HG03521 (cell line): ENCODE measurements at regions not wholly inside any gene's neighbourhood (a gene's known extent, or its start where the extent isn't known, plus 50 kb on each side); places are given as distances from the start of the nearest gene placed in this dataset.
"Not testable (repeated sequence)": the region's sequence is repeated elsewhere in the genome, so short reads cannot be mapped to it uniquely, and the experiment has no call there.

Experiments used
- ATAC-seq: cut with Tn5 transposase; IDR thresholded peaks from one replicate; pipeline ENCODE4 v1.9.1; 2021; ENCODE audit warnings: mild to moderate bottlenecking, moderate library complexity; ENCODE audit not compliant: unreplicated experiment

DNA sequence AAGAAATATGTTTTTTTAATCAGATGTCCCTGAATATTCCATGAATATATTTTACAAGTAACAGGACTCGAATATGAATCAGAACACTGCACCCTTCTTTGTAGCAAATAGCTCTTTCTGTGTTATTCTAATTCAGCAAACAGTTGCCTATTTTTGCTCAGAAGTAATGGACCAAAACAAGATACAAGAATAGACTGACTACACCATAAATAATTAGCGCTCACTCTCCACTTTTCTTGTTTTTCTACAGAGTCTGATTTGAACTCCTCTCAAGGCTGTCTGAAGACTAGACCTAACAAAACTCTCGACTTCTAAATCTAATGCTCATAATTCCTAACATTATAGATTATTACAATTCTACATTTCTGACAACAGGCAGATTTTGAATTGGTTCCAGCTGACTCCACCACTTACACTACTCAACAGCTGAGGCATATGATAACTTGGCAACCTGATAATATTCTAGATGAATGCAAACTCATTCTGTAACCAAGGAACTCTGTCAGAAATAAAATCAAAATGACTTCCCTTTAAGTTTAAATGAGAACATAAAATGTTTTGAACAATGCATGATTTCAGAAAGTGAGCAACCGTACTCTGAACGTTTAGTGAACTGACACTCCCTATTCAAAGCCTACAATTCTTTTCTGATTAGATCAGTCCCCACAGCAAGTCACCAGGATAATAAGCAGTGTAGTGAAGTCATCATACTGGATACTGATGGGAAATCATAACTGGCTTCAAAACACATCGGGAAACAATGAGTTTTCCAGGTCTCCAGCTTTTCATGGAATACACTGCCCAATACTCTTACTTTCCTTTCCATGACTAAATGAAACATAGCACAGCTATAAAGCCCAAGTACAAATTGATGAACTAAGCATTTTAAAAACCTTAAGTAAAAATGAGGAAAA is 114.2 kb upstream of the BEND6 start:
- ATAC-seq: no peak

DNA sequence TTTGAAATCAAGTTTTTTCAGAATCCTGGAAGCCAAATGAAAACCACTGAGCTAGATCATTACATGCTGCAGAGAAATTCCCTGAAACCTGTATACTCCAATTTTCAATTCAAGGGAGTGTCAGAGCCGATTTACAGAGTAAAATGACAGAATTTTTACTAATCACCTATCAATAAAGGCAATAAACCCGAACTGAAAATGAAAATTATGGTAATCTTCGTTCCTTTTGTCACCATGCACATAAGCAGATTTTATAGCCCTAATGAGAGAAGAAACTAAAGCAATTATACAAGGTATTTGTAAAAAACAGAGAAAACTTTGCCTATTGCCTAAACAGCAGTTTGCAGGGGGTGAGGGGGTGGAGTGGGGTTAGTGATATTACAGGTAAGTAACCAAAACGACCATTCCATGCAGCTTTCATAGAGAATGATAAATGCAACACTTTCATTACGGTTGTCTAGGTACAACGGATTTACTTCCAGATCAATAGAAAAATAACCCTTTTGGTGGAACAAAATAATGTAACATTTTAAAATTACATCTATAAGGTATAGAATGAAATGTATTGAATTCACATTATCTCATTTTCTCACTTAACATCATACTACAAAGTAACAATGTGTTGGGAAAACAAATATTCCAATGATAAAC is 115.2 kb upstream of the BEND6 start:
- ATAC-seq: no peak

DNA sequence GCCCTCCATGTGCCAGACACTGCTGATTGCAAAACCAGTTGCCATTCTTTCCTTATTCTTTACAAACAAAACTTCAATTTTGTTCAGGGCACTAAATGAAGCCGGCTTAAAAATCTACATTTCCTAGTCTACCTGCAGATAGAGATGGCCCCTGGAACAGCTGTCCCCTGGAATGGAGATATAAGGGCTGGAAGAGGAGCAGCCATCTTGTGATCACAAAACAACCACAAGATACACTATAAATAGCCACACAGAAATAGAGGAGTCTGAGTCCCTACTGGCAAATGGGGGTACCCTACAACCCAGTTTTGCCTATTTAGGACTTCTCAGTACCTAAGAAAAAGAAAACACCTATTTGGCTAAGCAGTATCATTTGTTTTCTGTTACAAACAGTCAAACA is 115.9 kb upstream of the BEND6 start:
- no peak for ATAC-seq

DNA sequence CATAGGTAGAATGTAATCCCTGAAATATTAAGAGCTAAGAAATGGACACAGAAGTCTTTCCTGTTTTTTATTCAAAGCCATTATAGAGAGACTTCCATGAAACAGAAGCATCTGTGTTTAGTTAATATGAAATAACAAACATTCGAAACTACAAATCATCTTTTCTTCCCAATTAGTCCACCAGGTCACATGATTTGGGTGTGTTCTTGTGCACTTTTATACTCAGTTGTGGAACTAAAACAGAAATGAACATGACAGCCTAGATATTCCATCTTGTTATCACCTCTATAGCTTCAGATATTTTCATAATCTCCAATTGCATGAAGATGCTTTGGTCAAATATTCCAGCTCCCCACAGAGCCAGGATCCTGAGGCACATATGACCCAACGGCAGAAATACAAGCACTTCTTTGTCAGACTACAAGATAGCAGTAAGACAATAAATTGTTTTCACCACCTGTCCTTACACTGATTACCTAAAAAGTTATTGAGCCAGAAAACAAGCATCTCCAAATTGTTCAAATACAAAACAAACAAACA is 116.8 kb upstream of the BEND6 start:
- ATAC-seq: no peak

DNA sequence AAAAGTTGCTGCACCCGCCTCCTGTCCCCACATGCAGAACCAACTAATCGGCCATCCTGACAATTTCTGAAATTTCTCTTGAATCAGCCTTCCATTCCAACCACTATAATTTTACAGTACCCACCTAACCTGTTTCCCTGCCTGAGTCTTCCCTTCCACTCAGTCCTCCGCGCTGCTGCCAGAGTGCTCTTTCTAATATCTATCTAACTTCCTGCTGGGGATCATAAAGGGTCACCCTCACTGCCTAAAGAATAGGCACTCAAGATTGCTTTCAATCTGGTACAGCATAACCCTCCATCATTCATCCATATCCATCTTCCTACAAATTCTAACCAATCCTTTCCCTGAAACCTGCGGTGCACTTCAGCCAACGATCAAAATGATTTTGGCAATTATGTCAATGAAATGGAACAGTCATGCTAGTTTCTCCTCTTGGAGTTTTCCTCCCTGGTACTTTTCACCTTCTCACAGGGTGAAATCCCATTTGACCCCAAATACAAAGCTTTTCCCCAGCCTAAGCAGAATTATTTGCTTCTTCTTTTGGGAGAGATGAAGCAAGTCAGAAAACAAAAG is 117.5 kb upstream of the BEND6 start:
- ATAC-seq: no peak

DNA sequence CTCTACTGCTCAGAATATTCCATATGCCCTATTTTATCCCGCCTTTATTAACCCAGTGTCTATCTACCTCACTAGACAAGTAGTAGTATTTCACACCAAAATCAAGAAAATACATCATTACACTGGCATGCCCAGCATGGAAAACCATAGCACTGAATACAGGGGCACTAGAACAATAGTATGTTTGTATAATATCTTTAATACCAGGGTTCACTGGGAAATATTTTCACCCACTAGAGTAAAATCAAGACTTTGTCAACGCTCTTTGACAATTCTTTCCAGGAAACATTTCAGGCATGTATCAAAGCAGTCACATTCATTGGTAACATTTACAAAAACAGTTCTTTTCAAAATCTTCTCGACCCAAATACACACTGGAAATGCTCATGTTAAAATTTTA is 119.3 kb upstream of the BEND6 start:
- no peak for ATAC-seq

DNA sequence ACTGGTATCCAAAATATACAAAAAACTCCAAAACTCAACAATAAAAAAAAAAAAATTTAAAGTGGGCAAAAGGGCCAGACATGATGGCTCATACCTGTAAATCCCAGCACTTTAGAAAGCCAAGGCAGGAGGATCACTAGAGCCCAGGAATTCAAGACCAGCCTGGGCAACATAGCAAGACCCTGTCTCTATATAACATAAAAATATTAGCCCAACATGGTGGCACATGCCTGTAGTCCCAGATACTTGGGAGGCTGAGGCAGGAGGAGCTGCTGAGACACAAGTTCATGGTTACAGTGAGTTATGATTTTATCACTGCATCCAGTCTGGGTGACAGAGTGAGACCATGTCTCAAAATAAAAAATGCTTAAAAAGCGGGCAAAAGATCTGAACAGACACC is 121.0 kb upstream of the BEND6 start:
- ATAC-seq: no peak

DNA sequence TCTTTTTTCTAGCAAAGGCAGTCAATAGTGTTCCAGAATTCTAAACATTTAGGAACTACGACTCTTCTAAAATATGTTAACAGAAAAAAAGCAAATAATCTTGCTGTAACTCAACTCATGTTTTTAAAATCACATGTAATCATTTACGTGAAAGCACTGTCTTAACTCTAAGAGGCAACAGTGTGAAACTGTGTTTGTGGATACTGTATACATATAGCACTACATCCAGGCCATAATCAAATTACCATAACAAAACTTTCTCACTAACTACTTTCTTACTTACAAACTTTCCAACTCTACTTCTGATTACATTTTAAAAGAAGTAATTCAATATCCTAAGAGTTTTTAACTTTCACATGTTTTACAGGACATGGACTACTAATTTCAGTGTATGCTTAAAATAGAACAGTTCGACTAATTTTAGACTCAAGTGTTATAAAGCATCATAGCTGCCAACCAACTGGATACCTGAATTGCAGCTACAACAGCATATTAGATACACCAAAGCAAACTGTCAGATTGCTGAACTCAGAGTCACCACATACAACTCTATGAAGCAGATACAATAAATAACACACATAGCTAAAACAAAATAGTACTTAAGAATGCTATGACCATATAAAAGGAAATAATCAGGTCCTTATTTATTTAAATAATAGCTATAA is 121.6 kb upstream of the BEND6 start:
- ATAC-seq: no peak

DNA sequence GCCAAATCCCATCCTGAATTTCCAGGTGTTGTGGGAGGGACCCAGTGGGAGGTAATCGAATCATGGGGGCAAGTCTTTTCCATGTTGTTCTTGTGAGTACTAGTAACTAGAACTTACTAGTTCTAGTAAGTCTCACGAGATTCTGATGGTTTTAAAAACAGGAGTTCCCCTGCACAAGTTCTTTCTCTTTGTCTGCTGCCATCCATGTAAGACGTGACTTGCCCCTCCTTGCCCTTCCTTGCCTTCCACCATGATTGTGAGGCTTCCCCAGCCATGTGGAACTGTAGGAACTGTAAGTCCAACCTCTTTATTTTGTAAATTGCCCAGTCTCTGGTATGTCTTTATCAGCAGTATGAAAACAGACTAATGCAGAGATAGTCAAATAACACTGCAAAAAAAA is 122.7 kb upstream of the BEND6 start:
- no peak for ATAC-seq

DNA sequence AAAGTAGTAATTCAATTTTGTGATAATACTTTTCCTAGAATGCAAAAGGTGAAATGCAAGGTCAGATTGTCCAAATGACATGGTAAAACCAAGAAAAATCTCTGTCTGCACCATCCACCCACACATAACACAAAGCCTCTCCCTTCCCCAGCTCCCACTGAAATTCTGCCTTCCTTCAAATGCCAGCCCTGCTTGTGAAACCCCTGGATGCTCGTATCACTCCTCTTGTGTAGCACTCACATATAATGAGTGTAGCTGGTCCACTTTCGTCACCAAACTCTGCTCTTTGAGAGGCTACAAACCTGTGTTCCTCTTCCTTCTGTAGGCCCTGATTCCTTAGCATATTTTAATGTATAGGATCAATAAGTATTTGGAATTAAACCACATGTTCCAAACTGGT is 123.6 kb upstream of the BEND6 start:
- no peak for ATAC-seq

DNA sequence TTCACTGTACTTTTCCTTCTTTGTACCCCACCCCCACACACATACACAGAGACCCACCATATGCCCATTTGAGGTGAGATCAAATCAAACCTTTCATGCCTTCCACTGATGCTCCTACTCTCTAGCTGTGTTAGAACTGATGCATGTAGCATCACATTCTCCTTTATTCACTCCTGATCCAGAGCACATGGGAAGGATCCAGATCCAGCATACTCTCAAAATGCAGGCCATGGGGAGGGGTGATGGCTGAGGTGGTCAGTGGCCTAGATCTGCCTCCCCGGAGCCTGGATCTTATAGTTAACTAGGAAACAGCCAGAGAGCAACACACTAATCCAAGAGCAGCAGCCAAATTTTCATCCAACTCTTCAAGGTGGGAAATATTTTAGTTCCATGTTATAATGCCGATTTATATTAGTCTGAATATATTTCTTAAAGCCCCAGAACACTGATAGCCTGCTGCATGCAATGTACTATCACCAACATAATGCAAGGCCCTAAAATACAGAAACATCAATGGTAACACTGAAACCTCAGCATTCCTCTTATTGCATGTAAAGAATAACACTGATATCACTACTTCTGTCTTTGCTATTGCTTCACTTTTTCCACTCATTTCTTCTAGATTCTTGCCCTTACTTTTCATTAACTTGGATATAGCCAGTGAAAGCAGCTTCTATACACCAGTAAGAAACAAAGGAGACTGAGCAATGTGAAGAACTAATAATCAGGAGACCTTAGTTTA is 126.8 kb upstream of the BEND6 start:
- no peak for ATAC-seq

DNA sequence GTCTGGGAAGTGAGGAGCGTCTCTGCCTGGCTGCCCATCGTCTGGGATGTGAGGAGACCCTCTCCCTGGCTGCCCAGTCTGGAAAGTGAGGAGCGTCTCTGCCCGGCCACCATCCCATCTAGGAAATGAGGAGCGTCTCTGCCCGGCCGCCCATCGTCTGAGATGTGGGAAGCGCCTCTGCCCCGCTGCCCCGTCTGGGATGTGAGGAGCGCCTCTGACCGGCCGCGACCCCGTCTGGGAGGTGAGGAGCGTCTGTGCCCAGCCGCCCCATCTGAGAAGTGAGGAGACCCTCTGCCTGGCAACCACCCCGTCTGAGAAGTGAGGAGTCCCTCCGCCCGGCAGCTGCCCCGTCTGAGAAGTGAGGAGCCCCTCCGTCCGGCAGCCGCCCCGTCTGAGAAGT is 130.5 kb upstream of the BEND6 start:
- ATAC-seq: not testable (repeated sequence)

DNA sequence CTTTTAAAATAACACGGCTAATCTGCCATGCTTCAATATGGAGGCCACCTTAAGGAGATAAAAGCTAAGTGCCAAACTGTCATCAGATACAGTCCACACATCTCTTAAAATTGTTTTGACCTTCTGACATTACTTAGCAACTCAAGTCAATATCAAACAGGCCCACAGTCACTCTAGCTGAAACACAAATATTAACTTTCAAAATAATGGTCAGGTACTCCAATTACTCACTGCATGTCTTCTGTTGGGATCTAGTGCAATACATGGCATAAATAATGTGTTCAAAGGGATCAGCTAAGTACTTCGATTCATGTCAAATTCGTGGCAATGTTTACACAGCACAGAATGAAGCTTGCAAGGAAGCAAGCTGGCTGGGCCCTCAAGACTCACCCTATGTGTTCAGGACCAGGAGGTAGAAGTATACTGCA is 133.9 kb upstream of the BEND6 start:
- ATAC-seq: no peak

DNA sequence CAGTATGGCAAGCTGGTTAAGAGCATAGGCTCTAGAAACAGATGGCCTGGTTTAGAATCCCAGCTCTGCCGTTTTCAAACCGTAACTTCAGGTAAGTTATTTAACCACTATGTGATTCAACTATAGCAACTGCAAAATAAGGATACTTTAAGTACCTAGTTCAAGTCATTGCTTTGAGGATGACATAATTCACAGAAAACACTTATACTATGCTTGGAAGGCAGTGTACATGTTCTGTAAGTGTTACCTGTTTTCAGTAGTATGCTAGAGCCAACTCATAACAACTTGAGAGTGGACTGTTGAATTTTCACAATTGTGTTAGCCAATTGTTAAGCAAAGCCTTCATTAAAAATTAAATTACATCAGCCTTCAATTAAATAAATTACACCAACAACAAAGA is 134.8 kb upstream of the BEND6 start:
- no peak for ATAC-seq

DNA sequence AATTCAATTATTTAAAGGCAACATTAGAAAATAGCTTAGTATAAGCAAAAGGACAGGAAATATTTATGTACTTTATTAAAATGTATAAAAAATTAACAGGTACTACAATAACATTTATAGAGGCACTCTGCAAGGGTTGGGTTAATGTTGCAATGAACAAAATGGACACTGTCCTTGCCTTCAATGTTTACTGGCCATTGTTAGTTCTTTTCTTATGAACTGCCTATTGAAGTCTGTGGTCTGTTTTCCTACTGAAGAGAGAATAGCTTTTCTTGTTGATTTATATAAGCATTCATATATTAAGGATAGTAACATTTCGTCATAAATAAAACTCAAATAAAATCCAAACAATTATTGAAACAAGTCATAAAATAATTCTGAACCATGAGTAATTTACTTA is 135.3 kb upstream of the BEND6 start:
- ATAC-seq: no peak

DNA sequence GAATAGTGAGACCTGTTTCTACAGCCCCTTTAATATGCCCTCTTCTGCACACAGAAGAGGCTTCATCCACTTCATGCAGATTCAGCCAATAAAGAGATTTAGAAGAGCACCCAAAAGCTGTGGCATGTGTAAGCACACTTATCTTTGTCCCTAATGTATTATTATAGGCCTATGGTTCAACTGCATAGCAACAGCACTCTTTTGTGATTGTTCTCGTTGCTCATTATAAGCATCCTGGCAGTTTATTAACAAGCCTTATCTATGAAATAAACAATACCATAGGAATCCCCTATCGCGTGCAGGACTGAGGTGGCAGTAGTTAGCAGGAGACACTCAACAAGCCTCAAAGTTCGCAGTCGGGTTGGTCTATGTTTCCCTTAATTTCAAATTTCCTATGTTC is 138.5 kb upstream of the BEND6 start:
- ATAC-seq: no peak

DNA sequence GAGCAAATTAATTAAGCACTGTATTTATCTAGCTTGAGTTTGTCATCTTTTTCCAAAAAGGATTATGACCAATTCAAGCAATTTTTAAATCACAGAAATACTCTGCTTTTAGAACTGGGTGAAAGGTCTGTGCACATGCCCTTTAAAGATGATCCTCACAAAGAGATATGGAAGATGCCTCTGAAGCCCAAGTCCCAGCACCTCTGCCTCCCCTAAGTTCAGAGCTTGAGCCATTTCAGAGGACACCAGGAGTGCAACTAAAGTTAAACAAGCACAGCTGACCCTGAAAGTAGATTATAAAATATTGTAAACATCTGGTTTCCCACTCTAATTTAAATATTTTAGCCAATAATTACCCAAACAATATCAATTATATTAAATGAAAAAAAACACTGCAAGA is 139.5 kb upstream of the BEND6 start:
- no peak for ATAC-seq

DNA sequence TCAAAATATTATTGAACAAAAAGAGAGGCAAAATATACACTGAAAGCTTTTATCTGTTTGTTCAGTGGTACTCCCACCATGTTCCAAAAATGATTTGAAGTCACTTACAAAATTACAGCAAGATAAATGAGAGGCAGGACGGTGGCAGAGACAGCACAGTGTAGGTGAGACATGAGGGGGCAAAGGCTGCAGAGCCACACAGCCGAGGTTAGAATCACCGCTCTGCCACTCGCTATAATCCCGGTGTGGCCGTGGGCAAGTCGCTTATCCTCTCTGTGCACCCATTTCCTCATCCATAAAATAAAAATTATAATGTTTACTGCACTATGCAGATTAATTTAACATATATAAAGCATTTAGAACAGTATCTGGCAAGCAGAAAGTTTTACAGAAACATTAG is 140.1 kb upstream of the BEND6 start:
- no peak for ATAC-seq

DNA sequence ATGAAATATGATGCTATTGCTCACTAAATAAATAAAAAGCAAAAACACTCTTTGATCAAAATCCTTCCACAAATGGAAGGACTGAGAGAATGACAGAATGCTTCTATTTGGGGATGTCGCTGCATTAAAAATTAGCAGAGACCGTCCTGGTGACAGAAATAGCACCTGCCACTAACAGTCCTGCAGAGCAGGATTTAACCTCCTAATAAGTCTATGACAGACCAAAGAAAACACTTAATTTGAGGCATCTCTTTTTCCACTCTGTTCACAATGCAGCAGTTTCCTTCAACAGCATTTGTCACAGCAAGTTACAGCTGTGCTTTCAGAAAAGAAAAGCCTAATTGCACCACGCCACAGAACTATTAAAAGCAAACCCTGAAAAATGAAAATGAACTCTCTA is 140.6 kb upstream of the BEND6 start:
- no peak for ATAC-seq

DNA sequence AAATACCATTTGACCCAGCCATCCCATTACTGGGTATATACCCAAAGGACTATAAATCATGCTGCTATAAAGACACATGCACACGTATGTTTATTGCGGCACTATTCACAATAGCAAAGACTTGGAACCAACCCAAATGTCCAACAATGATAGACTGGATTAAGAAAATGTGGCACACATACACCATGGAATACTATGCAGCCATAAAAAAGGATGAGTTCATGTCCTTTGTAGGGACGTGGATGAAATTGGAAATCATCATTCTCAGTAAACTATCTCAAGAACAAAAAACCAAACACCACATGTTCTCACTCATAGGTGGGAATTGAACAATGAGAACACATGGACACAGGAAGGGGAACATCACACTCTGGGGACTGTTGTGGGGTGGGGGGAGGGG is 142.1 kb upstream of the BEND6 start:
- not testable (repeated sequence) for ATAC-seq
